DOHH2 (cell line): ENCODE measurements at regions not wholly inside any gene's neighbourhood (a gene's known extent, or its start where the extent isn't known, plus 50 kb on each side); places are given as distances from the start of the nearest gene placed in this dataset.

Experiments
- CTCF ChIP-seq: fragments of 200-600 bp; sonication (generic); IDR thresholded peaks from one replicate; pipeline ENCODE4 v1.5.1; 2014; ENCODE audit warnings: antibody characterized with exemption, mild to moderate bottlenecking, low read depth, low read length; ENCODE audit not compliant: poor library complexity, severe bottlenecking
- EZH2phosphoT487 ChIP-seq: fragments of 200-600 bp; sonication (generic); IDR thresholded peaks from 2 replicates; pipeline ENCODE4 v1.6.1; 2017; ENCODE audit warnings: borderline replicate concordance, mild to moderate bottlenecking, antibody characterized with exemption, low read length, moderate library complexity, mixed read lengths

DNA sequence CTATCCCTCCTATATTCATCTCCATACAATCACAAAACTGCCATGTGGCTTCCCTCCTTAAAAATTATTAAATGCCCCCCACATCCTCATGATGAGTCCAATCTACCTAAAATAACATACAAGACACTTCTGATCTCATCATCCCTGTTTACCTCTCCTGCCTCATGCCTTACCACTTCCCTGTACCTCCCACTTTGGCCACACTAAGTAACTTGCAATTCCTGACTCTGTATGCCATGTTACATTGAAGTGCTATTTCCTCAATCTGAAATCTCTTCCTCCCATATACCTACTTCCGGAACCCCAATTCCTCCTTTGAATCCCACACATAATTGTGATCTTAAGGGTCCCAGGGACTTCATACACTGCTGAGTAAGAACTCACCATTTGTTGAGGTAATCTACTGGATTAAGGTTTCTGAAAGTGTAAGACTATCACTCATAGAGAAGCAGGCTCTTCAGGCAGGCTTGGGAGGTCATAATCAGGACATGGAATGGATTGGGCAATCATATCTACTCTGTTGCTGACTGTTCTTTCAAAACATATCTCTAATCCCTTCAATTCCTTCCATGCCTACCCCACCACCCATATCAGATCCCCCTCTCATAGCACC lies 117.6 kb upstream of the PLEKHG7 start:
- TF ChIP-seq EZH2phosphoT487: no peak
- no peak for TF ChIP-seq CTCF
